Pons (tissue), 1 donor: ENCODE measurements at regions not wholly inside any gene's neighbourhood (a gene's known extent, or its start where the extent isn't known, plus 50 kb on each side); places are given as distances from the start of the nearest gene placed in this dataset.
A peak's percentile ranks its signal among the peaks of the same experiment; 100 is the strongest.
"Not testable (repeated sequence)": the region's sequence is repeated elsewhere in the genome, so short reads cannot be mapped to it uniquely, and the experiment has no call there.

Experiments used
- DNase-seq: peaks from one replicate; pipeline ENCODE4 v3.0.0-alpha.2; 2016; ENCODE audit warnings: low spot score

- no peak for DNase-seq
Measured at GRCh38 chr4:131638781-131639180, 1510.3 kb upstream of the PCDH10 start.

DNA sequence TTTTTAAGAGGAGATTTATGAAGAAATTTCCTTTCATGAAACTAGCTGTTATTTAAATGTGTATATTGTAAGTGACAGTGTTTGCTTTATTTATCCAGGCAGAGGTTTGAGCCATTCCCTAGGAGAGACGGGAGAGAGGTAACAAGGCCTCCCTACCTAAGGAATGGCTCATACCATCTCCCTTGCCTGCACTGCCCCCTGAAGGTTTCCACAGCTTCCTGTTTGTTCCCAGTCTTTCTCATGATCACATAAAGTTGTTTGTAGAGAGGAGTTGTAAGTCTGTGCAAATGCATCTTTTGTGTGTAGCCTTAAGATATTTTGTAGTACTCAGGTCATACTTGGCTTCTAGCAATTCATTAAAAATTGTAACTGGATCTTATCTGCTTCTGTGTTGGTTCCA lies 1504.5 kb upstream of the PCDH10 start:
- peak; percentile 11 for DNase-seq

GRCh38 chr4:131649227-131649626 lies 1499.9 kb upstream of the PCDH10 start:
- no peak for DNase-seq

DNA sequence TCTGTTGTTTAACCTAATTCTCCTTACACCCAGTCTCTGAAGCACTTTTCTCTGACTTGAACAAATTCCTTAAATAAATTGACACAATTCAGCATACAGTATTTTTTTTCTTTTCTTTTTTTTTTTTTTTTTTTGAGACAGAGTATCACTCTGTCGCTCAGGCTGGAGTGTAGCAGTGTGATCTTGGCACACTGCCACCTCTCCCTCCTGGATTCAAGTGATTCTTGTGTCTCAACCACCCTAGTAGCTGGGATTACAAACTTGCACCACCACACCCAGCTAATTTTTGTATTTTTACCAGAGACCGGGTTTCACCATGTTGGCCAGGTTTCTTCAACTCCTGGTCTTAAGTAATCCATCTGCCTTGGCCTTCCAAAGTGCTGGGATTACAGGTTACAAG lies 1498.1 kb upstream of the PCDH10 start:
- no peak for DNase-seq

- not testable (repeated sequence) for DNase-seq
Measured at GRCh38 chr4:131683314-131683713, 1465.8 kb upstream of the PCDH10 start.

DNA sequence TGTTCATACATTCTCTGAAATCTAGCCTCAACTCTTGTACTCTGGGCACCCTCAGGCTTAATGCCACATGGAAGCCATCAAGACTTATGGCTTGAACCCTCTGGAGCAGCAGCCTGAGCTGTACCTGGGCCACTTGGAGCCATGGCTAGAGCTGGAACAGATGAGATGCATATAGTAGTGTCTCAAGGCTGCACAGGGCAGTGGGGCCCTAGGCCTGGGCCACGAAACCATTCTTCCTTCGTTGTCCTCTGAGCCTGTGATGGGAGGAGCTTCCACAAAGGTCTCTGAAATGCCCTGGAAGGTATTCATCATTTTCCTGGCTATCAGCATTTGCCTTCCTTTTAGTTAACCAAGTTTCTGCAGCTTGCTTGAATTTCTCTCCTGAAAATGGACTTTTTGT lies 1427.2 kb upstream of the PCDH10 start:
- no peak for DNase-seq

DNA sequence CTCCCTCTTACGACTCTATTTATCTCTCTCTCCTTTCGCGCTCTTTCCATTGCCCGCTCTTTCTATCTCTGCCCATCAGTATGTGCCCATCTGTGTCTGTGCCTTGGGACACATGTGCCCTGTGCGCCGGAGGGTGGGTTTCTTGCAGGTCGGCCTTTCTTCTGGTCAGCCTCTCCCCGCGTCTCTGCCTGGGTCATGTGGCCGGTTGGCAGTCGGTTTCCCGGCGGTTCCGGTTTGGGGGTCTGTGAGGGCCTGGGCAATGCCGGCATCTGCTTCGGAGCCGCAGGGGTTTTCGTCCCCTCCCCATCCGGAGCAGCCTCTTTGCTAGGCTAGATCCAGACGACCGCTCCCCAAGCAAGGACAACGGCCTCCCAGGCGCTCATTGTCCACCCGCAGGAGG lies 1426.0 kb upstream of the PCDH10 start:
- DNase-seq: not testable (repeated sequence)

- peak; percentile 42 for DNase-seq
Measured at GRCh38 chr4:131724847-131725246, 1424.2 kb upstream of the PCDH10 start.

- not testable (repeated sequence) for DNase-seq
Measured at GRCh38 chr4:131725521-131725920, 1423.6 kb upstream of the PCDH10 start.

DNA sequence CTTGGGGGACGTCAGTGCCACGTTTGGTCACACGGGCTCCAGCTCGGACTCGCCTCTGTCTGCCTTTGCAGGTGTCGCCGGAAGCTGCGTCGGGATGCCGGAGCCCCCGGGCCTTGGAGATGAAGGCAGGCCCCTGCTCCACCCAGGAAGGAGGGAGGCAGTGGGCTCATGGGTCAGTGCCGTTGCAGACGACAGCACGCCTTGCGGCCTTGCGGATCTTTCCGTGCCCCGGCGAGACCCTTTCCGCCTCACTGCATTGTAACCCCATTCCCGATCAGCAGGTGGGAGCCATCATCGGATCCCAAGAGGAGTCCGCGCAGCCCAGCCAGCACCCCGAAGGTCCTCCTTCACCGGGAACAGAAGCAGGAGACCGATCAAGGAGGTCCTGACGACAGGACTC lies 1422.2 kb upstream of the PCDH10 start:
- DNase-seq: not testable (repeated sequence)

- not testable (repeated sequence) for DNase-seq
Measured at GRCh38 chr4:131727418-131727817, 1421.7 kb upstream of the PCDH10 start.

DNA sequence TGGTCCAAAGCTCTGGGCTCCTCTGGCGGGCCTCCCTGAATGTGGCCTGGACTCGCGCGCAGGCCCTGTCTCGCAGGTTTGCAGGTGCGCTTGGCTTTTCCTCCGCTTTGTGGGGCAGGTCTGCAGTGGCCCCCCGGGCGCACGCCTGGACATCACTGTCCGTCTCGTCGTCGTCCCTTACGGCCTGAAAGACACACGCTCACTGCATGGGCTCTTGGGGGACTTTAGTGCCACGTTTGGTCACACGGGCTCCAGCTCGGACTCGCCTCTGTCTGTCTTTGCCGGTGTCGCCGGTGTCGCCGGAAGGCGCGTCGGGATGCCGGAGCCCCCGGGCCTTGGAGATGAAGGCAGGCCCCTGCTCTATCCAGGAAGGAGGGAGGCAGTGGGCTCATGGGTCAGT lies 1419.9 kb upstream of the PCDH10 start:
- not testable (repeated sequence) for DNase-seq

GRCh38 chr4:131729716-131730398 lies 1419.2 kb upstream of the PCDH10 start:
- not testable (repeated sequence) for DNase-seq

DNA sequence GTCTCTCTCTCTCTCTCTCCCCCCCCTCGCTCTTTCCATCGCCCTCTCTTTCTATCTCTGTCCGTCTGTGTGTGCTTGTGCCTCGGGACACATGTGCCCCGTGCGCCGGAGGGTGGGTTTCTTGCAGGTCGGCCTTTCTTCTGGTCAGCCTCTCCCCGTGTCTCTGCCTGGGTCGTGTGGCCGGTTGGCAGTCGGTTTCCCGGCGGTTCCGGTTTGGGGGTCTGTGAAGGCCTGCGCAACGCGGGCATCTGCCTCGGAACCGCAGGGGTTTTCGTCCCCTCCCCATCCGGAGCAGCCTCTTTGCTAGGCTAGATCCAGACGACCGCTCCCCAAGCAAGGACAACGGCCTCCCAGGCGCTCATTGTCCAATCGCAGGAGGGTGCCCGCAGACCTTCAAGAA lies 1418.5 kb upstream of the PCDH10 start:
- DNase-seq: not testable (repeated sequence)

DNA sequence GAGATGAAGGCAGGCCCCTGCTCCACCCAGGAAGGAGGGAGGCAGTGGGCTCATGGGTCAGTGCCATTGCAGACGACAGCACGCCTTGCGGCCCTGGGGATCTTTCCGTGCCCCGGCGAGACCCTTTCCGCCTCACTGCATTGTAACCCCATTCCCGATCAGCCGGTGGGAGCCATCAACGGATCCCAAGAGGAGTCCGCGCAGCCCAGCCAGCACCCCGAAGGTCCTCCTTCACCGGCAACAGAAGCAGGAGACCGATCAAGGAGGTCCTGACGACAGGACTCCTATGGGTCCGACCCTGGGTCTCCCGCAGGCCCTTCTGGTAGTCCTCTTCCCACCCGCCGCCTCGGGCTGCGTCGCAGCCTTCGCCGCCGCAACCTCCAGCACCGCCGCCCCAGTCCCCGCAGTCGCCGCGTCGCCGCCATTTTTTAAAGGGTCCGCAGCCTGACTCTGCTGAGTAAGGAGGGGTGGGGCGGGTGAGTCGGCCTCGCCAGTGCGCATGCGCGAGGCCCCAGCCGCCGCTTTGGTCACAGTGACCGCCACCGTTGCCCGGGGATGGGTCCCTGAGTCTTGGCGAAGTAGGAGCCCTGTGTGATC lies 1417.0 kb upstream of the PCDH10 start:
- DNase-seq: not testable (repeated sequence)

DNA sequence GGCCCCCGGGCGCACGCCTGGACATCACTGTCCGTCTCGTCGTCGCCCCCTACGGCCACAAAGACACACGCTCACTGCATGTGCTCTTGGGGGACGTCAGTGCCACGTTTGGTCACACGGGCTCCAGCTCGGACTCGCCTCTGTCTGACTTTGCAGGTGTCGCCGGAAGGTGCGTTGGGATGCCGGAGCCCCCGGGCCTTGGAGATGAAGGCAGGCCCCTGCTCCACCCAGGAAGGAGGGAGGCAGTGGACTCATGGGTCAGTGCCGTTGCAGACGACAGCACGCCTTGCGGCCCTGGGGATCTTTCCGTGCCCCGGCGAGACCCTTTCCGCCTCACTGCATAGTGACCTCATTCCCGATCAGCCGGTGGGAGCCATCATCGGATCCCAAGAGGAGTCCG lies 1414.8 kb upstream of the PCDH10 start:
- DNase-seq: not testable (repeated sequence)

DNA sequence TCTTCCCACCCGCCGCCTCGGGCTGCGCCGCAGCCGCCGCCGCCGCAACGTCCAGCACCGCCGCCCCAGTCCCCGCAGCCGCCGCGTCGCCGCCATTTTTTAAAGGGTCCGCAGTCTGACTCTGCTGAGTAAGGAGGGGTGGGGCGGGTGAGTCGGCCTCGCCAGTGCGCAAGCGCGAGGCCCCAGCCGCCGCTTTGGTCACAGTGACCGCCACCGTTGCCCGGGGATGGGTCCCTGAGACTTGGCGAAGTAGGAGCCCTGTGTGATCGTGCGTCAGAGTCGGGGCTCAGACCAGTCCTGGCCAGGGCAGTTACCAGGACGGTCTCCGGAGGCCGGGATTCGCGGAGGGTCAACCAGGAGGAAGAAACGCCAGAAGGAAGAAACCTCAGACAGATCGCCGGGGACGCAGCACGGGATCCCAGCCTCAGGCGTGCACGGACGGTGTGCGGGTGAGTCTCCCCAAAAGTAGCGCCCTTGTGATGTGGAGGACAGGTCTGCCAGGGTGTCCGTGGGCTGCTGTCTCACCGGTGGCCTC lies 1414.2 kb upstream of the PCDH10 start:
- DNase-seq: not testable (repeated sequence)

GRCh38 chr4:131738991-131739390 lies 1410.1 kb upstream of the PCDH10 start:
- DNase-seq: not testable (repeated sequence)

DNA sequence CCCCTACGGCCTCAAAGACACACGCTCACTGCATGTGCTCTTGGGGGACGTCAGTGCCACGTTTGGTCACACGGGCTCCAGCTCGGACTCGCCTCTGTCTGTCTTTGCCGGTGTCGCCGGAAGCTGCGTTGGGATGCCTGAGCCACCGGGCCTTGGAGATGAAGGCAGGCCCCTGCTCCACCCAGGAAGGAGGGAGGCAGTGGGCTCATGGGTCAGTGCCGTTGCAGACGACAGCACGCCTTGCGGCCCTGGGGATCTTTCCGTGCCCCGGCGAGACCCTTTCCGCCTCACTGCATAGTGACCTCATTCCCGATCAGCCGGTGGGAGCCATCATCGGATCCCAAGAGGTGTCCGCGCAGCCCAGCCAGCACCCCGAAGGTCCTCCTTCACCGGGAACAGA lies 1407.3 kb upstream of the PCDH10 start:
- not testable (repeated sequence) for DNase-seq

- DNase-seq: not testable (repeated sequence)
Measured at GRCh38 chr4:131742536-131743205, 1406.4 kb upstream of the PCDH10 start.

DNA sequence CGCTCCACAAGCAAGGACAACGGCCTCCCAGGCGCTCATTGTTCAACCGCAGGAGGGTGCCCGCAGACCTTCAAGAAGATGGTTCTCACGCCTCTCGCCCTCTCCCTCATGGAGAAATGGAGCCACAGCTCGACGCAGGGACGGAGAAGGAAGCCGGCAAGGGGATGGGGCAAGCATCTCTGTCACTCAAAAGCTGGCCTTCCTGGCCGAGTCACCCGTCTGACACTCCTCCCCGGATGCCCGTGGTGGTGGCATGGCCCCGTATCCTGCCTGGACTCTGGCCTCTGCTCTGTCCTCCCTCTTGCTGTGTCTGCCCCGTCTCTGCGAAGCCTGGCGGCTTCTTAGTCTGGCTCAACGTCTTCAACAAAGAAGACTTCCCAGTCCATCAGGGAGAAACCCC lies 1405.7 kb upstream of the PCDH10 start:
- DNase-seq: not testable (repeated sequence)

GRCh38 chr4:131747203-131747602 lies 1401.9 kb upstream of the PCDH10 start:
- not testable (repeated sequence) for DNase-seq

DNA sequence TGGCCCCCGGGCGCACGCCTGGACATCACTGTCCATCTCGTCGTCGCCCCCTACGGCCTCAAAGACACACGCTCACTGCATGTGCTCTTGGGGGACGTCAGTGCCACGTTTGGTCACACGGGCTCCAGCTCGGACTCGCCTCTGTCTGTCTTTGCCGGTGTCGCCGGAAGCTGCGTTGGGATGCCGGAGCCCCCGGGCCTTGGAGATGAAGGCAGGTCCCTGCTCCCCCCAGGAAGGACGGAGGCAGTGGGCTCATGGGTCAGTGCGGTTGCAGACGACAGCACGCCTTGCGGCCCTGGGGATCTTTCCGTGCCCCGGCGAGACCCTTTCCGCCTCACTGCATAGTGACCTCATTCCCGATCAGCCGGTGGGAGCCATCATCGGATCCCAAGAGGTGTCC lies 1399.9 kb upstream of the PCDH10 start:
- not testable (repeated sequence) for DNase-seq
